ENCODE measurements at regions not wholly inside any gene's neighbourhood (a gene's known extent, or its start where the extent isn't known, plus 50 kb on each side); places are given as distances from the start of the nearest gene placed in this dataset.

GRCh38 chr6:80623066-80623815, 516.8 kb downstream of the BCKDHB start:
- Mint-ChIP-seq H3K27me3 (ENCODE audit: unreplicated experiment) (no peaks in the 10 kb centered on the region), H3K27ac (ENCODE audit: unreplicated experiment) (no peak overlapping the region), H3K4me3 (ENCODE audit: unreplicated experiment) (no peak overlapping the region), H3K9me3 (ENCODE audit: unreplicated experiment) (peaks cover 22% of the 10 kb centered on the region), H3K36me3 (ENCODE audit: unreplicated experiment) (no peaks in the 10 kb centered on the region), H3K4me1 (ENCODE audit: unreplicated experiment) (no peaks in the 10 kb centered on the region)
- no peak for DNase-seq (ENCODE audit: extremely low spot score, unreplicated experiment)
- no peak for TF ChIP-seq CTCF (IDR thresholded peaks at IDR 0.05)

- TF ChIP-seq CTCF (IDR thresholded peaks at IDR 0.05) = no peak
- H3K4me1 Mint-ChIP-seq (ENCODE audit: unreplicated experiment) = no peaks in the 10 kb centered on the region
- no peaks in the 10 kb centered on the region for H3K27me3 Mint-ChIP-seq (ENCODE audit: unreplicated experiment)
- H3K27ac Mint-ChIP-seq (ENCODE audit: unreplicated experiment) = no peak overlapping the region
- no peak for DNase-seq (ENCODE audit: extremely low spot score, unreplicated experiment)
- no peak overlapping the region for H3K4me3 Mint-ChIP-seq (ENCODE audit: unreplicated experiment)
- peaks cover 20% of the 10 kb centered on the region for H3K9me3 Mint-ChIP-seq (ENCODE audit: unreplicated experiment)
- H3K36me3 Mint-ChIP-seq (ENCODE audit: unreplicated experiment) = no peaks in the 10 kb centered on the region
These were observed 516.2 kb downstream of the BCKDHB start for GRCh38 chr6:80622641-80623040.

- H3K36me3 Mint-ChIP-seq (ENCODE audit: unreplicated experiment) = peaks cover 3% of the 10 kb centered on the region
- TF ChIP-seq CTCF (IDR thresholded peaks at IDR 0.05) = no peak
- no peak overlapping the region for H3K27ac Mint-ChIP-seq (ENCODE audit: unreplicated experiment)
- no peak overlapping the region for H3K4me3 Mint-ChIP-seq (ENCODE audit: unreplicated experiment)
- H3K9me3 Mint-ChIP-seq (ENCODE audit: unreplicated experiment) = peaks cover 15% of the 10 kb centered on the region
- no peaks in the 10 kb centered on the region for H3K4me1 Mint-ChIP-seq (ENCODE audit: unreplicated experiment)
- no peaks in the 10 kb centered on the region for H3K27me3 Mint-ChIP-seq (ENCODE audit: unreplicated experiment)
- no peak for DNase-seq (ENCODE audit: extremely low spot score, unreplicated experiment)
These were observed 512.5 kb downstream of the BCKDHB start for GRCh38 chr6:80618953-80619352.

- H3K4me1 Mint-ChIP-seq (ENCODE audit: unreplicated experiment) = peaks cover 30% of the 10 kb centered on the region
- no peaks in the 10 kb centered on the region for H3K27me3 Mint-ChIP-seq (ENCODE audit: unreplicated experiment)
- no peak overlapping the region for H3K27ac Mint-ChIP-seq (ENCODE audit: unreplicated experiment)
- TF ChIP-seq CTCF (IDR thresholded peaks at IDR 0.05) = no peak
- no peak overlapping the region for H3K4me3 Mint-ChIP-seq (ENCODE audit: unreplicated experiment)
- H3K9me3 Mint-ChIP-seq (ENCODE audit: unreplicated experiment) = peaks cover 27% of the 10 kb centered on the region
- H3K36me3 Mint-ChIP-seq (ENCODE audit: unreplicated experiment) = peaks cover 3% of the 10 kb centered on the region
- DNase-seq (ENCODE audit: extremely low spot score, unreplicated experiment) = no peak
These were observed 504.4 kb downstream of the BCKDHB start for GRCh38 chr6:80610846-80611245.

GRCh38 chr6:80608881-80609280, 502.4 kb downstream of the BCKDHB start:
- H3K9me3 Mint-ChIP-seq (ENCODE audit: unreplicated experiment) = peaks cover 12% of the 10 kb centered on the region
- DNase-seq (ENCODE audit: extremely low spot score, unreplicated experiment) = no peak
- TF ChIP-seq CTCF (IDR thresholded peaks at IDR 0.05) = no peak
- peak overlapping the region; percentile 80 for H3K27ac Mint-ChIP-seq (ENCODE audit: unreplicated experiment)
- peaks cover 34% of the 10 kb centered on the region for H3K4me1 Mint-ChIP-seq (ENCODE audit: unreplicated experiment)
- H3K36me3 Mint-ChIP-seq (ENCODE audit: unreplicated experiment) = no peaks in the 10 kb centered on the region
- H3K4me3 Mint-ChIP-seq (ENCODE audit: unreplicated experiment) = no peak overlapping the region
- peaks cover 7% of the 10 kb centered on the region for H3K27me3 Mint-ChIP-seq (ENCODE audit: unreplicated experiment)

Measured in osteocyte (in vitro differentiated cells).